ENCODE measurements at regions not wholly inside any gene's neighbourhood (a gene's known extent, or its start where the extent isn't known, plus 50 kb on each side); places are given as distances from the start of the nearest gene placed in this dataset.
"Not testable (repeated sequence)": the region's sequence is repeated elsewhere in the genome, so short reads cannot be mapped to it uniquely, and the experiment has no call there.

- 59% methylated on average over 3 of the region's 3 CpGs for WGBS (ENCODE audit: insufficient coverage, low lambda C conversion rate)
- H3K36me3 ChIP-seq (ENCODE audit: control insufficient read depth, insufficient read depth, low read length), result no peaks in the 10 kb centered on the region
- no peaks in the 10 kb centered on the region for H3K27me3 ChIP-seq (ENCODE audit: control insufficient read depth, insufficient read depth, low read length)
- no peak for DNase-seq
- H3K4me1 ChIP-seq (ENCODE audit: control insufficient read depth, insufficient read depth, low read length), result peaks cover 4% of the 10 kb centered on the region
- no peak overlapping the region for H3K4me3 ChIP-seq (ENCODE audit: low read length)
- H3K27ac ChIP-seq (ENCODE audit: low read length), result no peak overlapping the region
- peaks cover 6% of the 10 kb centered on the region for H3K9me3 ChIP-seq (ENCODE audit: control insufficient read depth, low read depth, low read length)
Measured at GRCh38 chr13:81018936-81019335, 678.0 kb upstream of the SPRY2 start.

DNA sequence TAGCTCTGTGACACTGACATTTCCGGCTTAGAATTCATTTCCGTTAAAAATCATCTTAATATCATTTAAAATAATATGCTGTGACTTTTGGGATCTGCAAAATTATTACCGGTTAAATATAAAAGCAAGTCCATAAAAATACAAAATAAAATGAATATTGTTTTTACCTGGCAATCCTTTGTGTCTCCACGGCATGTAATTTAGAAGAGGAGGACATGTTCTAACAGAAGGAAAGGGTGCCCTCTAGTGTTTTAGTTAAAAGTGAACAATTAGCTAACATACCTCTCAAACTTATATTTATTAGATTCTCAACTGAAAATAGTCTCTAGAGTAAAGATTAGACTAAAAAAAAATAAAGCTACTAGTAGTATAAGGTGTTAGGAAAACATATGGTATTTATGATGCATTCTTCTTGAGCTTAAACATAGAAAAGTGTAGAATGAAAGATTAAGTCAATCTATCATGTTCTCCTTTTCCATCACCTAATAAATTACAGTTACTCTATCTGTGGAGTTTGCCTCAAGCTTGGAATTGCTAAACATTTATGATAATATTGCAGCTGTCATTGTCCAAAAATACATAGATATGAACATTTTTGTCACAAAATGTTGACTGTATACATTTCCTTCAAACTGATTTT is 676.7 kb upstream of the SPRY2 start:
- DNase-seq, result peak; percentile 20 to 27
- H3K9me3 ChIP-seq (ENCODE audit: control insufficient read depth, low read depth, low read length), result peaks cover 4% of the 10 kb centered on the region
- no peaks in the 10 kb centered on the region for H3K36me3 ChIP-seq (ENCODE audit: control insufficient read depth, insufficient read depth, low read length)
- no peak overlapping the region for H3K27ac ChIP-seq (ENCODE audit: low read length)
- H3K4me1 ChIP-seq (ENCODE audit: control insufficient read depth, insufficient read depth, low read length), result peaks cover 4% of the 10 kb centered on the region
- no peaks in the 10 kb centered on the region for H3K27me3 ChIP-seq (ENCODE audit: control insufficient read depth, insufficient read depth, low read length)
- 80% methylated on average over 1 of the region's 4 CpGs for WGBS (ENCODE audit: insufficient coverage, low lambda C conversion rate)
- no peak overlapping the region for H3K4me3 ChIP-seq (ENCODE audit: low read length)

DNA sequence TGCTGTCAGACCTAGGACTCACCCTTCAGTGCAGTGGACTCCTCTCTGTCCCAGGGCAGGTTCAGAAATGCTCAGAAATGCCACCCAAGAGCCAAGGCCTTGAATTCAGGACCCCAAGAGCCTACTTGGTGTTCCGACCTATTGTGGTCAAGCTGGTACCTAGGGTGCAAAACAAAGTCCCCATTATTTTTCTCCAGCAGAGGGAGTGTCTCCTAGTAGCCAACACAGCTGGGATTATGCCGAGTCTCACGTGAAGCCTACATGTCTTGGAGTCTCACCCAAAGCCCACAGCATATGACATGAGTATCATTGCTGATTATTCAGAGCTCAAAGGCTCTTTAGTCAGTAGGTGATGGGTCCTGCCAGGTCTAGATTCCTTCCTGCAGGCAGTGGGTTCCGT is 671.1 kb upstream of the SPRY2 start:
- DNase-seq, result no peak
- Histone ChIP-seq H3K9me3 (ENCODE audit: control insufficient read depth, low read depth, low read length) (no peaks in the 10 kb centered on the region), H3K27me3 (ENCODE audit: control insufficient read depth, insufficient read depth, low read length) (no peaks in the 10 kb centered on the region), H3K4me3 (ENCODE audit: low read length) (no peak overlapping the region), H3K4me1 (ENCODE audit: control insufficient read depth, insufficient read depth, low read length) (no peaks in the 10 kb centered on the region), H3K27ac (ENCODE audit: low read length) (no peak overlapping the region), H3K36me3 (ENCODE audit: control insufficient read depth, insufficient read depth, low read length) (no peaks in the 10 kb centered on the region)
- WGBS (ENCODE audit: insufficient coverage, low lambda C conversion rate), result no CpG with 5 or more reads among the region's 4 CpGs

DNA sequence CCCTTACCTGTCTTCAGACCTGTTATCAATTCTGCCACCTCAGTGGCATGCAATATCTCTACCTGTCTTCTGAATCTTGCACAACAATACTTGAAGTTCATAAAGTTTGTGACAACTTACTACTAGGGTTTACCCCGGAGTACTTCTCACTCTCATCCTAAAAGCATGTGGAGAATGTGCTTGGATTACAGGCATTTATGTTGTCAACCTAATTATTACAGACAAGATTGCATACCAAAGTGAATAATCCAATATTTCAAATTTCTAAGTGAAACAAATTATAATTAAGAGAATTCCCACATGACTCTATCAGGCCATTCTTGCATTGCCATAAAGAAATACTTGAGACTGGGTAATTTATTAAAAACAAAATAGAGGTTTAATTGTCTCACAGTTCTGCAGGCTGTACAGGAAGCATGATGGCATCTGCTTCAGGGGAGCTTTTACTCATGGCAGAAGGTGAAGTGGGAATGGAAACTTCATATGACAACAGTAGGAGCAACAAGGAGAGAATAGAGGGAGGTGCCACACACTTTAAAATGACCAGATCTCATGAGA is 661.0 kb upstream of the SPRY2 start:
- no CpG with 5 or more reads among the region's 1 CpG for WGBS (ENCODE audit: insufficient coverage, low lambda C conversion rate)
- H3K4me3 ChIP-seq (ENCODE audit: low read length), result no peak overlapping the region
- H3K9me3 ChIP-seq (ENCODE audit: control insufficient read depth, low read depth, low read length), result peaks cover 8% of the 10 kb centered on the region
- H3K36me3 ChIP-seq (ENCODE audit: control insufficient read depth, insufficient read depth, low read length), result no peaks in the 10 kb centered on the region
- no peak for DNase-seq
- H3K4me1 ChIP-seq (ENCODE audit: control insufficient read depth, insufficient read depth, low read length), result no peaks in the 10 kb centered on the region
- H3K27ac ChIP-seq (ENCODE audit: low read length), result no peak overlapping the region
- no peaks in the 10 kb centered on the region for H3K27me3 ChIP-seq (ENCODE audit: control insufficient read depth, insufficient read depth, low read length)

DNA sequence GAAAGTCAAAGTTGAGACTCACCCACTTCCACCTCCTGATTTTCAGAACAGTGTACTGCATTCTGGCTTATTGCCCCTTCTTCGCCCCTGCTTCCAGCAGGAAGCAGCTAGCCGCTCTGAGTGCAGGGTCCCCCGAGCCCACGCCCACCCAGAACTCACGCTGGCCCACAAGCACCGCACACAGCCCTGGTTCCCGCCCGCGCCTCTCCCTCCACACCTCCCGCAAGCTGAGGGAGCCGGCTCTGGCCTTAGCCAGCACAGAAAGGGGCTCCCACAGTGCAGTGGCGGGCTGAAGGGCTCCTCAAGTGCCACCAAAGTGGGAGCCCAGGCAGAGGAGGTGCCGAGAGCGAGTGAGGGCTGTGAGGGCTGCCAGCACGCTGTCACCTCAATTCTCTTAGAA is 657.7 kb upstream of the SPRY2 start:
- H3K9me3 ChIP-seq (ENCODE audit: control insufficient read depth, low read depth, low read length); DNase-seq; H3K4me1 ChIP-seq (ENCODE audit: control insufficient read depth, insufficient read depth, low read length); H3K36me3 ChIP-seq (ENCODE audit: control insufficient read depth, insufficient read depth, low read length); H3K27ac ChIP-seq (ENCODE audit: low read length); H3K4me3 ChIP-seq (ENCODE audit: low read length); H3K27me3 ChIP-seq (ENCODE audit: control insufficient read depth, insufficient read depth, low read length): not testable (repeated sequence)
- no CpG with 5 or more reads among the region's 15 CpGs for WGBS (ENCODE audit: insufficient coverage, low lambda C conversion rate)

DNA sequence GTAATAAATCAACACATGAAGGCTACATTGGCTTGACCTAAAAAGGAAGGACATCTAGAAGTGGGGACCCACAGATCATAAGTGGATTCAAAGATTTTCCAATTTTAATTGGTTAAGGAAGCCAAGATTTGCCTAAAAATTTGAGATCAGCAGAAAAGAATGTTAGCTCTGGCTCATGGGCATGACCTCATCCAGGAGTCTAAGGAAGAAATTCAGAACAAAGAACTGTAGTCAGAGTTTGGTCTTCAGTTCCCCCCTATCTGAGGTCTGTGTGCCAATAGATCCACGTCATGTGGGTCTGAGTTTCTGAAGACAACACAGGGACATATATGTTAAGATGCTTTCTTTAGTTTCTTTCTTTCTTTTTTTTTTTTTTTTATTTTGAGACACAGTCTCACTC is 648.8 kb upstream of the SPRY2 start:
- H3K27me3 ChIP-seq (ENCODE audit: control insufficient read depth, insufficient read depth, low read length), result no peaks in the 10 kb centered on the region
- no peaks in the 10 kb centered on the region for H3K36me3 ChIP-seq (ENCODE audit: control insufficient read depth, insufficient read depth, low read length)
- H3K4me3 ChIP-seq (ENCODE audit: low read length), result no peak overlapping the region
- DNase-seq, result no peak
- H3K4me1 ChIP-seq (ENCODE audit: control insufficient read depth, insufficient read depth, low read length), result no peaks in the 10 kb centered on the region
- no peak overlapping the region for H3K27ac ChIP-seq (ENCODE audit: low read length)
- no CpG with 5 or more reads among the region's 1 CpG for WGBS (ENCODE audit: insufficient coverage, low lambda C conversion rate)
- no peaks in the 10 kb centered on the region for H3K9me3 ChIP-seq (ENCODE audit: control insufficient read depth, low read depth, low read length)

GRCh38 chr13:80989241-80989640 is 648.3 kb upstream of the SPRY2 start:
- H3K27ac ChIP-seq (ENCODE audit: low read length), result no peak overlapping the region
- H3K9me3 ChIP-seq (ENCODE audit: control insufficient read depth, low read depth, low read length), result no peaks in the 10 kb centered on the region
- no peak overlapping the region for H3K4me3 ChIP-seq (ENCODE audit: low read length)
- H3K36me3 ChIP-seq (ENCODE audit: control insufficient read depth, insufficient read depth, low read length), result no peaks in the 10 kb centered on the region
- H3K27me3 ChIP-seq (ENCODE audit: control insufficient read depth, insufficient read depth, low read length), result no peaks in the 10 kb centered on the region
- H3K4me1 ChIP-seq (ENCODE audit: control insufficient read depth, insufficient read depth, low read length), result no peaks in the 10 kb centered on the region
- 92% methylated on average over 1 of the region's 6 CpGs for WGBS (ENCODE audit: insufficient coverage, low lambda C conversion rate)
- DNase-seq, result no peak

DNA sequence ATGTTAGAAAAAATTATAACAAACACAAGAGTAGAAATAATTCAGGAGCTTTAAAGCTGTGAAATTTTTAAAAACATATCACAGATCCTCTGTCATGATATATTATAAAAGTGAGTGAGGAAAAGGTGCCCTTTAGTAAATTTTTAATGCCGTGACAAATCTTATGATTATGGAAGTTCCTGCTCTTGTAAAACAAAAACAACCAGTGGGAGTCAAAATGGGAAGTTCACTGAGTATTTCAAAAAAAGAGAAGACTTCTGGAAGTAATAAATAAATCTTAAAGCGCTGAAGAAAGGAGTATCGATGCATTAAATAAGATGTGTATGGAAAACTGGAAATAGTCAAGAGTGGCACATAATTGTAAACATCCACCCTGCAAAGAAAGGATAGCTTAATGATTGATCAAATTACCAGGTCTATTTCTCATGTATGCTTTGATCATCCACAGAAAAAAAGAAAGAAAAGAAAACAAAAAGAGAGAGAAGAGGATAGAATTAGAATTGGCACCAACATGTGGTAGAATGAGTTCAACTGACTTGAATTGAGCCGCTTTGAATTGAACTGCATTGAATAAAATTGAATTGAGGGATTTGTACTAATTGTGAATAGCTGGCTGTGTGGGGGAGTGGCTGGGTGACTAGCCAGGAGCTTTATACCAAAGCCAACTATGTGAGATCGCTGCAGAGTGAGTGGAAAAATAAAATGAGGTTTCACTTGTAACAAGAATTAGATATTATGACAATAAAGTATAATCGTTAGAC is 647.6 kb upstream of the SPRY2 start:
- Histone ChIP-seq H3K27me3 (ENCODE audit: control insufficient read depth, insufficient read depth, low read length) (no peaks in the 10 kb centered on the region), H3K36me3 (ENCODE audit: control insufficient read depth, insufficient read depth, low read length) (no peaks in the 10 kb centered on the region), H3K4me3 (ENCODE audit: low read length) (no peak overlapping the region), H3K27ac (ENCODE audit: low read length) (no peak overlapping the region), H3K4me1 (ENCODE audit: control insufficient read depth, insufficient read depth, low read length) (no peaks in the 10 kb centered on the region), H3K9me3 (ENCODE audit: control insufficient read depth, low read depth, low read length) (no peaks in the 10 kb centered on the region)
- DNase-seq, result no peak
- 95% methylated on average over 6 of the region's 6 CpGs for WGBS (ENCODE audit: insufficient coverage, low lambda C conversion rate)

DNA sequence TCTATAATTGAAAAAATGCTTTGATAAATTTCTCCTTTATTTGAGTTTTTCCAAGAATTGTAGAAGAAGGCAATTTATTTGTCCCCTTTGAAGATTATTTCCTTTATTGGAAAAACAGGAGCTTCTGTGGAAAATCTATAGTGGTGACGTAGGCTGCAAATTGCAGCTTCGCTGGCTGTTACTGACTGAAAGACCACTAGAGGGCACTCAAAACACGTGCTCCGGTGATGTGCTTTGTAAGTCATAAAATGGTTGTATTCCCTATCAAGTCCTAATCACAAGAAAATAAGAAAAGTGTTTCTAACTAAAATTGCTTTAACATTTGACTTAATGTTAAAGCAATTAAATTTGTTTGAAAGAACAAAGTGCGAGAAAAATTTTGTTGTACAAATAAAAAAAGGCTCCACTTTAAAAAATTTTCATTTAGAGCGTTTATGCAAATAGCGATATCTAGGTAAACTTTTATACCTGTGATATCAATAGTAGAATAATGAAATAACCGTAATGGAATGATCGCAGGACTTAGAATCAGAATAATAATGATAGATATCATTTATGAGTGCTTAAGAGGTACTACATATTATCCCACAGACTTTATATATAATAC is 638.2 kb upstream of the SPRY2 start:
- peak; percentile 46 to 58 for DNase-seq
- H3K4me1 ChIP-seq (ENCODE audit: control insufficient read depth, insufficient read depth, low read length), result no peaks in the 10 kb centered on the region
- no peaks in the 10 kb centered on the region for H3K9me3 ChIP-seq (ENCODE audit: control insufficient read depth, low read depth, low read length)
- no peak overlapping the region for H3K4me3 ChIP-seq (ENCODE audit: low read length)
- no peaks in the 10 kb centered on the region for H3K36me3 ChIP-seq (ENCODE audit: control insufficient read depth, insufficient read depth, low read length)
- 66% methylated on average over 5 of the region's 9 CpGs for WGBS (ENCODE audit: insufficient coverage, low lambda C conversion rate)
- no peak overlapping the region for H3K27ac ChIP-seq (ENCODE audit: low read length)
- H3K27me3 ChIP-seq (ENCODE audit: control insufficient read depth, insufficient read depth, low read length), result no peaks in the 10 kb centered on the region

DNA sequence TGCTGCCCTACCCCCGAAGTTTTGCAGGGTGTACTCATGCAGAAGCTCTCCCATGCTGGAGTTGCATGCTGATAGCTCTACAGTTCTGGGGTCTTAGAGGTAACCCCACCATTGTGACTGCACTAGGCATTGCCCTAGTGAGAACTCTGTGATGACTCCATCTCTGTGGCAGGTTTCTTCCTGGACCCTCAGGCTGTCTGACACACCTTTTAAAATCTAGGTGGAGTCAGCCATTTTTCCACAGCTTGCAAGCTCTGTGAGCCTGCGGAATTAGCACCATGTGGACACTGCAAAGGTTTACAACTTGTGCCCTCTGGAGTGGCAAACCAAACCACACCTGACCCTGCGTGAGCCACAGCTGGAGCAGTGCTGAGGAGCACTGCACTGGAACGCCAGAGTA is 636.2 kb upstream of the SPRY2 start:
- H3K27ac ChIP-seq (ENCODE audit: low read length), result no peak overlapping the region
- H3K4me1 ChIP-seq (ENCODE audit: control insufficient read depth, insufficient read depth, low read length), result no peaks in the 10 kb centered on the region
- DNase-seq, result no peak
- no peaks in the 10 kb centered on the region for H3K27me3 ChIP-seq (ENCODE audit: control insufficient read depth, insufficient read depth, low read length)
- no CpG with 5 or more reads among the region's 4 CpGs for WGBS (ENCODE audit: insufficient coverage, low lambda C conversion rate)
- H3K9me3 ChIP-seq (ENCODE audit: control insufficient read depth, low read depth, low read length), result no peaks in the 10 kb centered on the region
- no peak overlapping the region for H3K4me3 ChIP-seq (ENCODE audit: low read length)
- H3K36me3 ChIP-seq (ENCODE audit: control insufficient read depth, insufficient read depth, low read length), result no peaks in the 10 kb centered on the region
